DMS 273 (cell line): ENCODE measurements at regions not wholly inside any gene's neighbourhood (a gene's known extent, or its start where the extent isn't known, plus 50 kb on each side); places are given as distances from the start of the nearest gene placed in this dataset.

Experiments used
- DNase-seq: peaks from one replicate; lab custom pipeline; 2025; ENCODE audit not compliant: unreplicated experiment; lab: John Stamatoyannopoulos, UW

DNA sequence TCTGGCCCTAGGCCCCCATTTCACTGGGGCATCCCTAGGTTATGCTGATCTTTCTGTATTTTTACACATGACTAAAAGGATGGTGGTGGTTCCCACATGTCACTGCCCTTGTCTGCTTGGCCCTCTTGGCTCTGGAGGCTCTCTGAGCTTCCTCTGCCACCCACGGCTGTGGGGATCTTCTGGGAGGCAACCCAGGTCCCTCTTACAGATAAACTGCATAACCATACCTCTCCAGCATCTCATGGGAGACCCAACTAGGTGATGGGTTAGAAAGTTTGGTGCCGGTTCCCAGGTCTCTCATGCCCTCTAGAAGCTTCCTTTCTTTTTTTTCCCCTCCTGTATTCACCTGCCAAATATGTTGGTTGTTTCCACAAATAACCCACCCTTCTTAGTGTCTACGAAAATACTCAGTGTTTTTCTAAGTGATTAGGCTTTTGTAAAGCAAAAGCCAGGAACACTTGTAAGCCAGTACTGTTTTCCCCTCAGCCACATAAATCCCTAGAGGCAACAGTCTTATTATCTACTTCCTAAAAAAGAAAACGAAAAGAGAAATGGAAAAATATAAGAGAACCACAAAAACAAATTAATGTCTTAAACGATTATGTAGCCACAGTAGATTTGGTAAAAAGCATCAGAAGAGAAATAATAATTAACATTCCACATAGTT lies 71.7 kb upstream of the SMLR1 start:
- no peak for DNase-seq

DNA sequence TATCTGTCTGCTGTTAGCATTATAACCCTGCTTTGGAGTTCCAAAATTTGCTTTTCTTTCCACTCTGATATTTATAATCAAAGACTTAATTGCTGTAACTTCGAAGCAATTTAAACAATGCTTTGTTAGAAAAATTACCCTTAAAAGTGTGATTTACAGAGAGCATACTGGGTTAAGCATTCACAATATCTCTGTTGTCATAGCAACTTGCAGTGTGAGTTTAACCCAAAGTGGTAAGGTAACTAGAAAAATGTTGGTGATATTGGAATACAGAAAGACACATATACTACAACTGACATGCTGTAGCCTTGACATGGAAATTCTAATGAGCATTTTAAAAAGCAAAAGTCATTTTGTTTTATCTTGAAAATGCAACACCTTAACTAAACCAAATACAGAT lies 70.4 kb upstream of the SMLR1 start:
- DNase-seq, result no peak

DNA sequence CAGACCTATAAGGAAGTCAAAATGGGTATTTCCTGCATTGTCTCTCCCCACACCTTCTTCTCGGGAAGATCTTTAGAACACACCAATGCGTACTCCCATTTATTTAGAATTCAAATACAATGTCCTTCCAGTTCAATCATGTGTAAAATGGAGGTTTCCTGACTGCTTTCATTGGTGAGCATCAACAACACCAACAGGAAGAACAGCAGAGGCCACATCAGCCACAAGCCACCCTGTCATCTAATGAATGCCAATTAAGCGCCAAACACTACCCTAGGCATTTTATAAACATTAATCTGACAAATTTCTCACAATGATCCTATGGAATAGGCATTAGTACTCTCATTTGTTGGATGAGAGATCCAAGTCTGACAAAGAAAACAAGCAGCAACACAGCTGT lies 68.4 kb upstream of the SMLR1 start:
- no peak for DNase-seq

DNA sequence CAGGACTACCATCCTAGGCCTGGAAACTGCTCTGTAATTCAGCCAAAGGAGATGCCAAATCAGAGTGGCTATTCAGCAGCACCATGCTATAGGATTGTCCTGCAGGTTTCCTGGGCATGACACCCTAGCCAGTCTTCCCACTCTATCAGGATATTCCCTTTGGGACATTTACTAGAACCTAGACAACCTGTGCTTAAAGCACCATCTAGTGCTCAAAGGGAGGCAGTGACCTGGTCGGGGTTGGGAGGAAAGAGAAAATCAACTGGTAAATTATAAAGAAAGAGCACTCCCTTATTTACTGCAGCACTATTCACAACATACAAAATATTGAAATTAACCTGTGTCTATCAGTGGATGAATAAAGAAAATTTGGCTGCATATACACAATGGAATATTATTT lies 67.2 kb upstream of the SMLR1 start:
- DNase-seq, result peak; percentile 26

DNA sequence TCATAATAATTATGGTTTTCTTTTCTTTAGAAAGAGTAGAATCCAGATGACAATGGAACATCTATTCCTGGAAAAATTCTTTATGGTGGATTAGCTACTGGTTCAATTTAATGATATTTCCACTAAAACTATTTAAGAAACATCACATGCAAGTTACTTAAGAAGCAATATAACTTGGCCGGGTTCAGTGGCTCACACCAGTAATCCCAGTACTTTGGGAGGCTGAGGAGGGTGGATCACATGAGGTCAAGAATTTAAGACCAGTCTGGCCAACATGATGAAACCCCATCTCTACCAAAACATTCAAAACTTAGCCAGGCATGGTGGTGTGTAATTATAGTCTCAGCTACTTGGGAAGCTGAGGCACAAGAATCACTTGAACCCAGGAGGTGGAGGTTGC lies 65.9 kb upstream of the SMLR1 start:
- DNase-seq, result no peak

DNA sequence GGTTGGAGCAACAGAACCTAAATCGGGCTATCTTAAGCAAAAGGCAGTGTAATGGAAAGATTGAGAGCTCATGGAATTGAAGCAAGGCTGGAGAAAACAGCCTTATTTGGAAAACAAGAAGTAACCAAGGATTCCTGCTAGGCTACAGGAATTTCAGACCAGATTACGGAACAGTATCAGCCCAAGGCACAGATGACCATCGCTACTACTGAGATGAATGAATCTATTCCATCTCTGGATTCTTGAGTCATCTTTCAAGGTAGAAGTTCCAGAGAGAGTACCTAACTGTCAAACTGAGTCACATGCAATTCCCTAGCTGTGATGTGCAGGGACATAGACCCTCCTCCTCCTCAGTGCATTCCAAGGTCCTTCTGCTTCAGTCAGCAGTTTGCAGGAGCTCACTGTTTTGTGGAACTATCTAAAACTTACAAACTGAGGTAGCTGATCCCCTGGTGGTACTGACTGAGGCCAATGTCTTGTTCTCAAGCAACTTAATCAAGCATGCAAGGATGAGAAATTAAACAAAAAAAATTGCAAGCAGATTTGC lies 62.0 kb upstream of the SMLR1 start:
- DNase-seq, result no peak

DNA sequence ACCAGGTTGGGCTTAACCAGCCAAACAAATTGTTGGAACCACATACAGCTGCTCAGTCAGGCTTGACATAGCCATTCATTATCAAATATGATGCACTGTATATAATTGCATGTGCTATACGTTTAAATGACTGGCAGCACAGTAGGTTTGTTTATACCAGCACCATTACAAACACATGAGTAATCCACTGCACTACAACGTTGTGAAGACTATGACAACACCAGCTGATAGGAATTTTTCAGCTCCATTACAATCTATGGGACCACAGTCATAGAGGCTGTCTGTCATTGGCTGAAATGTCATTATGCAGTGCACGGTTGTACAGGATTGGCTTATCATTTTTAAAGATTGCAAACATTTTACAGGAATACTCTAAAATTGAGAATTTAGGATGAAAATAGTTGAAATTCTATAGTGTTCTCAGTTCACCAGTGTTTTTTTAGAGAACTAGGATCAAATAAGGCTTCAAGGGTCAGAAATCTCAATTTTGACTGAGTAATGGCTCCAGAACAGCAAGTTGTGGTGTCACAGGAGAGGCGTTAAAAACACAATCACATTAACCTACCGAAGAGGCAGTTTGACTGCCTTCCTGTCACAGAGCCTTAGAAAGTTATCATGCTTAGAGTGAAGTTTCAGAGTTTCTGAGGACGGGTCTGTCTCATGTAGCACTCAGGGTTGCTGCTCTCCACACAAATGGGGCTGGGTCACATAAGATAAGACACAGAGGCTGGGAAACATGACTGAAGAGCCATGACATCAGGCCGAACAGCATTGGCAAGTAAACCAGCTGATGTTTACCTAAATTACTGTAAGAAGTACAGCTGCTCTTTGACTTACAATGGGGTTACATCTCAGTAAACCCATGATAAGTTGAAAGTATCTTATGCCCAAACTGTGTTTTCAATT lies 60.7 kb upstream of the SMLR1 start:
- DNase-seq, result no peak

DNA sequence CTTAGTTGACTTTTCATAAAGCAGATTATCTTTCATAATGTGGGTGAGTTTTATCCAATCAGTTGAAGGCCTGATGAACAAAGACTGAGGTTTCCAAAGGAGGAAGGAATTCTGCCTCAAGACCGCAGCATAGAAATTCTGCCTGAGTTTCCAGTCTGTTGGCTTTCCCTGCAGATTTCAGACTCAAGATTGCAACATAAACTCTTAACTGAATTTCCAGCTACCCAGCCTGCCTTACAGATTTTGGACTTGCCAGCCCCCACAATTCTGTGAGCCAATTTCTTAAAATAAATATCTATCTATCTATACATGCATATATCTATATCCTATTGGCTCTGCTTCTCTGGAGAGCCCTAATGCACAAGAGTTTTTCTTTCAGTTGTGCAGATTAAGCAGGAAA lies 57.3 kb upstream of the SMLR1 start:
- DNase-seq, result no peak

DNA sequence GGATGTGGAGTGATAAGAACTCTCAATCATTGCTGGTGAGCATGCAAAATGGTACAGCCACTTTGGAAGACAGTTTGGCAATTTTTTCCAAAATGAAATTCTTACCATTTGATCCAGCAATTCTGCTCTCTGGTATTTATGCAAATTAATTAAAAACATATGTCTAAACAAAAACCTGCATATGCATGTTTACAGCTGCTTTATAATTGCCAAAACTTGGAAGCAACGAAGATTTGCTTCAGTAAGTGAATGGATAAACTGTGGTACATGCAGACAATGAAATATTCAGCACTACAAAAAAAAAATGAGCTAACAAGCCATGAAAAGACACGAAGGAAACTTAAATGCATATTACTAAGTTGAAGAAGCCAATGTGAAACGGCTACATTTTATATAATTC lies 55.5 kb upstream of the SMLR1 start:
- no peak for DNase-seq

DNA sequence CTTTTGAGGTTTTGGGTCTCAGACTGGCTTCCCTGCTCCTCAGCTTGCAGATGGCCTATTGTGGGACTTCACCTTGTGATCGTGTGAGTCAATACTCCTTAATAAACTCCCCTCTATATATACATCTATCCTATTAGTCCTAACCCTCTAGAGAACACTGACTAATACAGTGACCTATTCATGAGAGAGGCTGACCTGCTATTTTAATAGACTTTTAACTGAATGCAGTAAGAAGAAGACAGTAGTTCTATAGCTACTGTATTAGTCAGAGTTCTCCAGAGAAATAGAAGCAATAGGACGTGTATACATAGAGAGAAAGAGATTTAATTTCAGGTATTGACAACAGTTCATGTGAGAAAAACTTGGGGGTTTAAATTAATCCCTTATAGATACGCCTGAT lies 53.3 kb upstream of the SMLR1 start:
- DNase-seq, result no peak

DNA sequence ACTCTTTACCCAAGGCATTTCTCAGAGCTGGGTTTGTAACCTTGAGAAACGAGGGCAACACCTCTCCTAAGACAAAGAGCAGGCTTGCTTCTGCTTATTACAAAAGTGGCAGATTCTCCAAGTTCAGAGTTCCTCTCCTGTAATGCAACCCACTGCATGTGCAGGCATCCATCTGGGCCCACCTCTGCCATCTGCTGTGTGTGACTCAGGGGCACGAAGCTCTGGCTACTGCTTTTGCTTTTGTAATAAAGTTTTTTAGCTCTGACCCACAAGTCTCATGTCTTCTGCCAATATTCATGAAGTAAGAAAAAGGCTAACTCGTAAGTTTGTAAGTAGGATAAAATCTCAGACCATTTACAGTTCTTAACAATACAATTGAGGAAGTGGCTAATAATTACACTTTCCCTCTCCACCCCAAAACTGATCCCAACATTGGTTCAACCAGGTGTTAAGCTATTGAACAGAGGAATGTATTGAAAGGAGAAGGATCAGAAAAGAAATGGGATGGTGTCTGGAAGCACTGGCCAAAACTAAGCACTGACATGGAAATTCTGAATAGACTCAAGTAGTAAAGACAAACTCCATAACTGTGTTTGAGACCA lies 51.7 kb upstream of the SMLR1 start:
- DNase-seq, result peak; percentile 5

DNA sequence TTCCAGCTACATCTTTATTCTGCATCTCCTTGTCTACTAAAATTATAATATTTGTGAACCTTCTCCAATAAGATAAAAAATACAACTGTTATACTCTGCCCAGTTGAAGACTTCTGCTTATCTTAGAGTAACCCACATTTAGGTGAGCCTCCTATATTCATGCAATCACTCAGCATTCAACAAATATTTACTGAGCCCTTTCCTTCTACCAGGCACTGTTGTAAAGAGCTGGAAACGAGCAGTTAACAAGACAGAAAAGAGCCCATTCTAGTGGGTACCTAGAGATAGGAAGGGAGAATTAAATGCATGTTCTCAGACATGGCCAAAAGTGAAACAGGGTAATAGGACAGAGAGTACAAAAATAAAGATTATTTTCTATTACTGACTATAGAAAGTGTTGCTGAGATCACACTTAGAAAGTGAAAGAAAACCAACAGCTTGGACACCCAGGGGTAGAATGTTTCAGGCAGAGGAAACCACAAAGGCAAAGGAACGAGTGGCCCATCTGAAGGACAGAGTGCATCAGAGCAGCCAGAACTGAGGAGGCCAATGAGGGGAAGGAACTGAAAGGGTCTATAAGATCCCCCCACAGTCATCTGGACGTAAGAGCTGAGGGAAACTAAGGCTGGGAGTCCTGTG lies 50.8 kb upstream of the SMLR1 start:
- no peak for DNase-seq
